ENCODE measurements at regions not wholly inside any gene's neighbourhood (a gene's known extent, or its start where the extent isn't known, plus 50 kb on each side); places are given as distances from the start of the nearest gene placed in this dataset.

- TF ChIP-seq CTCF (IDR thresholded peaks at IDR 0.05; ENCODE audit: low read depth, low read length, poor library complexity, severe bottlenecking) (no peak), EZH2phosphoT487 (IDR thresholded peaks at IDR 0.05; ENCODE audit: borderline replicate concordance, low read length) (no peak)
Observed at GRCh38 chr13:31598990-31599389, 140.3 kb upstream of the RXFP2 start.
